ENCODE measurements at regions not wholly inside any gene's neighbourhood (a gene's known extent, or its start where the extent isn't known, plus 50 kb on each side); places are given as distances from the start of the nearest gene placed in this dataset.

GRCh38 chr5:143506836-143507552 lies 103.5 kb upstream of the NR3C1 start:
- TF ChIP-seq CTCF (IDR thresholded peaks at IDR 0.05) (no peak), REST (IDR thresholded peaks at IDR 0.05; ENCODE audit: insufficient read depth in 1 of 2, low read depth in 2 of 2, low read length in 1 of 2) (no peak), POLR2AphosphoS5 (IDR thresholded peaks at IDR 0.05; ENCODE audit: low read depth, low read length) (no peak)
